DND-41 (cell line): ENCODE measurements at regions not wholly inside any gene's neighbourhood (a gene's known extent, or its start where the extent isn't known, plus 50 kb on each side); places are given as distances from the start of the nearest gene placed in this dataset.
A peak's percentile ranks its signal among the peaks of the same experiment; 100 is the strongest.

Experiments
- ATAC-seq: fragments of 200-7000 bp; cut with Tn5 transposase; 3 replicates; pipeline ENCODE4 v1.9.1; 2021; ENCODE audit warnings: low read depth; ENCODE audit not compliant: insufficient read depth
- DNase-seq: peaks from one replicate; pipeline ENCODE4 v3.0.0-alpha.2; 2020
- H2AFZ ChIP-seq: 2 replicates; pipeline ENCODE4 v1.6.0; 2012; ENCODE audit warnings: low read depth, low read length
- H3K27ac ChIP-seq: 2 replicates; pipeline ENCODE4 v1.5.1; 2012; ENCODE audit warnings: low read length, inconsistent platforms
- H3K27me3 ChIP-seq: fragments of 200-600 bp; sonication (generic); 2 replicates; pipeline ENCODE4 v1.6.0; 2012; ENCODE audit warnings: low read length, mild to moderate bottlenecking, inconsistent platforms; ENCODE audit not compliant: insufficient read depth, poor library complexity
- H3K36me3 ChIP-seq: 2 replicates; pipeline ENCODE4 v1.5.1; 2012; ENCODE audit warnings: low read length, inconsistent platforms; ENCODE audit not compliant: insufficient read depth
- H3K4me1 ChIP-seq: 2 replicates; pipeline ENCODE4 v1.5.1; 2012; ENCODE audit warnings: mild to moderate bottlenecking, low read length; ENCODE audit not compliant: insufficient read depth
- H3K4me2 ChIP-seq: 2 replicates; pipeline ENCODE4 v1.6.0; 2012; ENCODE audit warnings: mild to moderate bottlenecking, moderate library complexity, low read length, inconsistent platforms; ENCODE audit not compliant: insufficient read depth
- H3K4me3 ChIP-seq, 2 experiments: fragments of 200-600 bp in 1 of 2; shearing (Covaris generic) in 1 of 2; 2 replicates each; pipeline ENCODE4 v1.5.1; 2012 to 2016; ENCODE audit warnings: inconsistent platforms in 2 of 2, low read length in 2 of 2, mild to moderate bottlenecking in 2 of 2, low read depth in 1 of 2, moderate library complexity in 1 of 2
- H3K79me2 ChIP-seq: 2 replicates; pipeline ENCODE4 v1.6.0; 2012; ENCODE audit warnings: low read length, inconsistent platforms; ENCODE audit not compliant: insufficient read depth
- H3K9ac ChIP-seq: 2 replicates; pipeline ENCODE4 v1.6.0; 2012; ENCODE audit warnings: low read depth, mild to moderate bottlenecking, inconsistent platforms, low read length, moderate library complexity
- H3K9me3 ChIP-seq: 2 replicates; pipeline ENCODE4 v1.5.1; 2012; ENCODE audit warnings: low read length, moderate library complexity, mild to moderate bottlenecking, inconsistent platforms; ENCODE audit not compliant: insufficient read depth, severe bottlenecking
- H4K20me1 ChIP-seq: 2 replicates; pipeline ENCODE4 v1.6.0; 2012; ENCODE audit warnings: low read length; ENCODE audit not compliant: insufficient read depth
- EZH2 ChIP-seq: IDR thresholded peaks from 3 replicates; pipeline ENCODE4 v1.6.1; 2012; ENCODE audit warnings: borderline replicate concordance, low read depth, mild to moderate bottlenecking, moderate library complexity, low read length, inconsistent platforms; ENCODE audit not compliant: severe bottlenecking
- TF ChIP-seq, protein P1 (sequence below): IDR thresholded peaks from 2 replicates; pipeline ENCODE4 v1.5.1; 2012; ENCODE audit warnings: borderline replicate concordance, low read length, moderate library complexity, mild to moderate bottlenecking; ENCODE audit not compliant: poor library complexity, severe bottlenecking; ENCODE audit errors: extremely low read depth

GRCh38 chr18:59086522-59086921 lies 53.2 kb upstream of the SEC11C start:
- Histone ChIP-seq H3K27me3 (no peaks in the 10 kb centered on the region), H3K4me2 (no peak overlapping the region), H4K20me1 (no peaks in the 10 kb centered on the region), H3K36me3 (no peaks in the 10 kb centered on the region), H3K4me3 (no peak overlapping the region), H3K9ac (no peak overlapping the region), H3K27ac (no peak overlapping the region), H2AFZ (no peak overlapping the region), H3K4me1 (no peaks in the 10 kb centered on the region), H3K79me2 (no peaks in the 10 kb centered on the region), H3K9me3 (no peaks in the 10 kb centered on the region)
- TF ChIP-seq, protein P1, sequence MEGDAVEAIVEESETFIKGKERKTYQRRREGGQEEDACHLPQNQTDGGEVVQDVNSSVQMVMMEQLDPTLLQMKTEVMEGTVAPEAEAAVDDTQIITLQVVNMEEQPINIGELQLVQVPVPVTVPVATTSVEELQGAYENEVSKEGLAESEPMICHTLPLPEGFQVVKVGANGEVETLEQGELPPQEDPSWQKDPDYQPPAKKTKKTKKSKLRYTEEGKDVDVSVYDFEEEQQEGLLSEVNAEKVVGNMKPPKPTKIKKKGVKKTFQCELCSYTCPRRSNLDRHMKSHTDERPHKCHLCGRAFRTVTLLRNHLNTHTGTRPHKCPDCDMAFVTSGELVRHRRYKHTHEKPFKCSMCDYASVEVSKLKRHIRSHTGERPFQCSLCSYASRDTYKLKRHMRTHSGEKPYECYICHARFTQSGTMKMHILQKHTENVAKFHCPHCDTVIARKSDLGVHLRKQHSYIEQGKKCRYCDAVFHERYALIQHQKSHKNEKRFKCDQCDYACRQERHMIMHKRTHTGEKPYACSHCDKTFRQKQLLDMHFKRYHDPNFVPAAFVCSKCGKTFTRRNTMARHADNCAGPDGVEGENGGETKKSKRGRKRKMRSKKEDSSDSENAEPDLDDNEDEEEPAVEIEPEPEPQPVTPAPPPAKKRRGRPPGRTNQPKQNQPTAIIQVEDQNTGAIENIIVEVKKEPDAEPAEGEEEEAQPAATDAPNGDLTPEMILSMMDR, result no peak
- TF ChIP-seq EZH2, result no peak
- DNase-seq (no peak), ATAC-seq (no peak)

DNA sequence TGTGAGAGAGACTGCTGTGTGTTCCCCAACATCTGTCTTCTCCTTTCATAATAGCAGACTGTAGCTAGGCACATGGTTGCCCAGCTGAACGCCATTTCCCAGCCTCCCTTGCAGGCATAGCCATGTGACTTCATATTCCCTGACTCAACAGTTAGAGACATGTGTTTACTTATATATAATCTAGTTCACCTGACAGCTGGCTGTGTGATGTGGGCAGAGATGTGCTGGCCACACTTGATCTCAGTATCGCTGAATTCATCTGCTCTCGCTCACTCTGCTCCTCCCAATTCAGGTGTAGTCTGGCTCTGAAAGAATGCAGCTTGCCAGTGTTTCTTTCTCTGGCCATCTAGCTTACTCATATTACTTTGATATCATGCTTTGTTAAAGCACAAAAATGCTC lies 52.3 kb upstream of the SEC11C start:
- ATAC-seq (peak; percentile 72), DNase-seq (peak; percentile 20)
- Histone ChIP-seq H3K4me3 (no peak overlapping the region), H3K4me2 (no peak overlapping the region), H3K4me1 (no peaks in the 10 kb centered on the region), H3K27ac (no peak overlapping the region), H4K20me1 (no peaks in the 10 kb centered on the region), H3K36me3 (no peaks in the 10 kb centered on the region), H2AFZ (no peak overlapping the region), H3K9ac (no peak overlapping the region), H3K79me2 (no peaks in the 10 kb centered on the region), H3K27me3 (no peaks in the 10 kb centered on the region), H3K9me3 (no peaks in the 10 kb centered on the region)
- TF ChIP-seq, protein P1, result no peak
